GM21825 (cell line): ENCODE measurements at regions not wholly inside any gene's neighbourhood (a gene's known extent, or its start where the extent isn't known, plus 50 kb on each side); places are given as distances from the start of the nearest gene placed in this dataset.

Experiments used
- ATAC-seq: cut with Tn5 transposase; IDR thresholded peaks from one replicate; pipeline ENCODE4 v1.9.1; 2021; ENCODE audit warnings: mild to moderate bottlenecking, moderate library complexity; ENCODE audit not compliant: unreplicated experiment

- ATAC-seq = no peak
These were observed 603.4 kb upstream of the CCDC54 start for GRCh38 chr3:106773795-106774194.

GRCh38 chr3:106783231-106783630 lies 594.0 kb upstream of the CCDC54 start:
- no peak for ATAC-seq

GRCh38 chr3:106789276-106789675 lies 588.0 kb upstream of the CCDC54 start:
- no peak for ATAC-seq

- no peak for ATAC-seq
These were observed 584.5 kb upstream of the CCDC54 start for GRCh38 chr3:106792716-106793115.

GRCh38 chr3:106794442-106794841 lies 582.8 kb upstream of the CCDC54 start:
- ATAC-seq = no peak

- no peak for ATAC-seq
These were observed 581.7 kb upstream of the CCDC54 start for GRCh38 chr3:106795553-106795952.

GRCh38 chr3:106797461-106797860 lies 579.8 kb upstream of the CCDC54 start:
- ATAC-seq = no peak

- ATAC-seq = no peak
These were observed 571.6 kb upstream of the CCDC54 start for GRCh38 chr3:106805625-106806024.

GRCh38 chr3:106806964-106807363 lies 570.3 kb upstream of the CCDC54 start:
- ATAC-seq = no peak

GRCh38 chr3:106809041-106809440 lies 568.2 kb upstream of the CCDC54 start:
- no peak for ATAC-seq

- no peak for ATAC-seq
These were observed 567.5 kb upstream of the CCDC54 start for GRCh38 chr3:106809623-106810299.

- ATAC-seq = no peak
These were observed 566.9 kb upstream of the CCDC54 start for GRCh38 chr3:106810300-106810875.

GRCh38 chr3:106811376-106811775 lies 565.9 kb upstream of the CCDC54 start:
- ATAC-seq = no peak

GRCh38 chr3:106813742-106814141 lies 563.5 kb upstream of the CCDC54 start:
- ATAC-seq = no peak

GRCh38 chr3:106814231-106814630 lies 563.0 kb upstream of the CCDC54 start:
- ATAC-seq = no peak

- ATAC-seq = no peak
These were observed 560.4 kb upstream of the CCDC54 start for GRCh38 chr3:106816838-106817237.

- ATAC-seq = no peak
These were observed 559.5 kb upstream of the CCDC54 start for GRCh38 chr3:106817706-106818105.

- ATAC-seq = no peak
These were observed 557.8 kb upstream of the CCDC54 start for GRCh38 chr3:106819440-106819839.

- no peak for ATAC-seq
These were observed 556.4 kb upstream of the CCDC54 start for GRCh38 chr3:106820726-106821362.

GRCh38 chr3:106821801-106822200 lies 555.4 kb upstream of the CCDC54 start:
- no peak for ATAC-seq

- no peak for ATAC-seq
These were observed 555.0 kb upstream of the CCDC54 start for GRCh38 chr3:106822204-106822603.

- ATAC-seq = no peak
These were observed 553.5 kb upstream of the CCDC54 start for GRCh38 chr3:106823701-106824100.
